Colonic mucosa (tissue), 4 donors: ENCODE measurements at regions not wholly inside any gene's neighbourhood (a gene's known extent, or its start where the extent isn't known, plus 50 kb on each side); places are given as distances from the start of the nearest gene placed in this dataset.

Experiments
- DNase-seq: peaks from one replicate; pipeline ENCODE4 v3.0.0-alpha.2; 2020
- H3K27ac ChIP-seq: fragments of 200-600 bp; one replicate; pipeline ENCODE4 v1.8.0; 2021
- H3K27me3 ChIP-seq: fragments of 200-600 bp; one replicate; pipeline ENCODE4 v1.8.0; 2021
- H3K36me3 ChIP-seq: fragments of 200-600 bp; one replicate; pipeline ENCODE4 v1.8.0; 2021
- H3K4me1 ChIP-seq: fragments of 200-600 bp; one replicate; pipeline ENCODE4 v1.8.0; 2021; ENCODE audit warnings: mild to moderate bottlenecking
- H3K4me3 ChIP-seq: fragments of 200-600 bp; one replicate; pipeline ENCODE4 v1.8.0; 2021
- H3K9ac ChIP-seq, 2 donors: one replicate each; pipeline ENCODE4 v1.7.0; 2013; ENCODE audit warnings: control low read depth in 2 of 2, low read depth in 2 of 2, low read length in 2 of 2
- H3K9me3 ChIP-seq: fragments of 200-600 bp; one replicate; pipeline ENCODE4 v1.8.0; 2021
- CTCF ChIP-seq: fragments of 200-600 bp; IDR thresholded peaks from one replicate; pipeline ENCODE4 v1.8.0; 2022; ENCODE audit warnings: antibody characterized with exemption, mild to moderate bottlenecking
- intact Hi-C: fragments of 100-400 bp; cut with DNase I; formaldehyde crosslinking; loops from one replicate; pipeline ENCODE4 v1.14.1; 2022
- donor health status: healthy.
- donor health status: DM: no; HTN: no; CAD: no.
- donor health status: DM: no; HTN: no; CAD: no.

- H3K4me3 ChIP-seq, result no peak overlapping the region
- H3K27me3 ChIP-seq, result no peaks in the 10 kb centered on the region
- H3K27ac ChIP-seq, result no peak overlapping the region
- intact Hi-C loops, result no loop called here
- no peak for TF ChIP-seq CTCF
- H3K4me1 ChIP-seq, result no peaks in the 10 kb centered on the region
- no peaks in the 10 kb centered on the region for H3K9me3 ChIP-seq
- no peaks in the 10 kb centered on the region for H3K36me3 ChIP-seq
- H3K9ac ChIP-seq, result no peak overlapping the region
- DNase-seq, result no peak
These were observed 248.4 kb downstream of the TLR4 start for GRCh38 chr9:117952581-117952980.

GRCh38 chr9:117957267-117957666 lies 253.1 kb downstream of the TLR4 start:
- H3K9ac ChIP-seq, result no peak overlapping the region
- TF ChIP-seq CTCF, result no peak
- no peak for DNase-seq
- intact Hi-C loops, result no loop called here
- H3K36me3 ChIP-seq, result no peaks in the 10 kb centered on the region
- H3K9me3 ChIP-seq, result no peaks in the 10 kb centered on the region
- H3K4me3 ChIP-seq, result no peak overlapping the region
- H3K27ac ChIP-seq, result no peak overlapping the region
- no peaks in the 10 kb centered on the region for H3K4me1 ChIP-seq
- H3K27me3 ChIP-seq, result no peaks in the 10 kb centered on the region

GRCh38 chr9:117958726-117959125 lies 254.5 kb downstream of the TLR4 start:
- no peaks in the 10 kb centered on the region for H3K36me3 ChIP-seq
- TF ChIP-seq CTCF, result no peak
- no peak overlapping the region for H3K9ac ChIP-seq
- no peaks in the 10 kb centered on the region for H3K9me3 ChIP-seq
- H3K4me3 ChIP-seq, result no peak overlapping the region
- no peak overlapping the region for H3K27ac ChIP-seq
- no peaks in the 10 kb centered on the region for H3K4me1 ChIP-seq
- intact Hi-C loops, result no loop called here
- DNase-seq, result no peak
- no peaks in the 10 kb centered on the region for H3K27me3 ChIP-seq

- Histone ChIP-seq H3K27ac (no peak overlapping the region), H3K27me3 (no peaks in the 10 kb centered on the region), H3K9me3 (no peaks in the 10 kb centered on the region), H3K4me3 (no peak overlapping the region), H3K9ac (no peak overlapping the region), H3K4me1 (no peaks in the 10 kb centered on the region), H3K36me3 (no peaks in the 10 kb centered on the region)
- no peak for TF ChIP-seq CTCF
- intact Hi-C loops, result no loop called here
- DNase-seq, result no peak
These were observed 259.4 kb downstream of the TLR4 start for GRCh38 chr9:117963493-117964090.

- Histone ChIP-seq H3K36me3 (no peaks in the 10 kb centered on the region), H3K4me1 (no peaks in the 10 kb centered on the region), H3K27ac (no peak overlapping the region), H3K9ac (no peak overlapping the region), H3K4me3 (no peak overlapping the region), H3K27me3 (no peaks in the 10 kb centered on the region), H3K9me3 (no peaks in the 10 kb centered on the region)
- no peak for TF ChIP-seq CTCF
- no peak for DNase-seq
- intact Hi-C loops, result no loop called here
These were observed 266.3 kb downstream of the TLR4 start for GRCh38 chr9:117970276-117971050.
